ENCODE measurements at regions not wholly inside any gene's neighbourhood (a gene's known extent, or its start where the extent isn't known, plus 50 kb on each side); places are given as distances from the start of the nearest gene placed in this dataset.
"Not testable (repeated sequence)": the region's sequence is repeated elsewhere in the genome, so short reads cannot be mapped to it uniquely, and the experiment has no call there.

DNA sequence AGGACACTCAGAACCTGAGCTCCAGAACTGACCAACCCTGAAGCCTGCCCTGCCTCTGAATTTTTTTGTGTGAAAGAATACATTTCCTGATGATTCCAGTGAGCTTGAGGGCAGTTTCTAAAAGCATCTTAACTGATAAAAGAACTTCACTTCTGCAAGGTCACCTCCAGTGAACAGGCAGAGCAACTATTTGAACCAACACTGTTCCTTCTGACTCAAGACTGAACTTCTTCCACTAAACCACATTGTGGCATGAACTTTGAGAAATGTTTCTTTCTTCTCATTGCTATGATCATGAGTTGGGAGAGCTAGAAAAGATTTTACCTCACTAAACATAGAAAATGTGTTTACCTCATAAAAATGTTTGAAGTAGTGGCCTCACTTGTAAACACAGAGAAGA is 83.8 kb upstream of the SERTAD2 start:
- intact Hi-C loops (cut with DNase I, micrococcal nuclease), result loop anchor here in 1 of 2 donors (10.0 kb wide), 1 partner anchor 83 kb away; the partner anchor contains the start of gene SERTAD2

DNA sequence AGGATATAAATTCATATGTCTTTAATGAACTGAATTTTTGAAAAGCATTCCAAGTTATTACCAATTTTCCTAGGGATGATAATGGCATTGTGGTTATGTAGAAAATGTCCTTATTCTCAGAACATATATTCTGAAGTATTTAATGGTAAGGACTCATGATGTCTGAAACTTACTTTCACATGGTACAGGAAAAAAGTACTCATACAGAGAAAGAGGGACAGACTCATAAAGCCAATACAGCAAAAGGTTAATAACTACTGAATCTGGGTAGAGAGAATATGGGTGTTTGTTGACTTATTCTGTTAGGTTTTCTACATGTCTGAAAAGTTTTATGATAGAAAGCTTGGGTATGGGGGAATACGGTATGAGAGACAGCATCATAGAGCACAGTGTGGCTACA is 84.3 kb upstream of the SERTAD2 start:
- DNase-seq (no peak), ATAC-seq (no peak)
- intact Hi-C loops (cut with DNase I, micrococcal nuclease), result loop anchor here in 1 of 2 donors (10.0 kb wide), 1 partner anchor 83 kb away; the partner anchor contains the start of gene SERTAD2

More for the DNA sequence above, 83.8 kb upstream of the SERTAD2 start:
- no peak for DNase-seq
- ATAC-seq, result no peak

DNA sequence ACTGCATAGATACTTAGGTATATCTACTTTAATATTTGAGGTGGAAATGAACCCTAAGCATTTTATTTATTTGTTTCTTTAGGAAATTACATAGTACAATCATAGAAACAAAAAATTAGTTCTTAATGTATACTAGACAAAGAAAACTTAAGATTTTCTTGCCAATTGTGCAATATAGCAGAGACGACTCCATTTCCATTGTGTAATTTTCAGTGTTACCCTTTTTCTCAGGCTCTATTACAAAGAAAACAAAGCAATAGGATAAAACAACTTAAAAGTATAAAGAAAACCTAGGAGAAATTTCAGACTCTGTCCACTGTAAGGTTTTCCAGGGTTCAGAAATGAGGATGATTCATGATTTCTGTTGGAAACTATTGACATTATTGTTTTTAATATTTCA is 89.0 kb upstream of the SERTAD2 start:
- DNase-seq (no peak), ATAC-seq (no peak)
- intact Hi-C loops (cut with DNase I, micrococcal nuclease), result no loop called here

DNA sequence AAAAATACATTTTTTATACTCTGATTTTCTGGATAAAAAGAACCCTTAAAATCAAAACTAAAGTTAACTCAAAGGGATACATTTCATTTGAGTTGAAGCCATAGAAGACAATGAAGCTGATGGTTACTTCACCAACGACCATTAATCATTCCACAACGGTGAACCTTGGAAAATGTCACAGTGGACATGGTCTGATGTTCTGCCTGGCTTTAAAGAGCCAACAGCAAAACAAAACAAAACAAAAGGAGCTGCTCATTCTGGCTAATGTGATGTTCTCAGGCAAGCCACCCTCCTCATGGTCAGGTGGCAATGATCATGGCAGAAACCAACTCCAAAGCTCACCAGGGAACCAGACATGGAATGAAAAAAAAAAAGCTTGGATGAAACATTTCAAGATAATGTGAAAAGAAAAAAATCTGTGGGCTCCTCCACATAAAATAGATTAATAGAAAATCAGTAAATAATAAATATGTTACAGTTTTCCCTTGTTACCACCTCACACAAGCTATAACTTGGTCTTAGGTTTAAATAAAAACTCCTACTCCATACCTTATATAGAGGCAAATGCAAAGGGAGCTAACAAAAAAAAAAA is 90.1 kb upstream of the SERTAD2 start:
- ATAC-seq, result no peak
- intact Hi-C loops (cut with DNase I, micrococcal nuclease), result no loop called here
- DNase-seq, result no peak

DNA sequence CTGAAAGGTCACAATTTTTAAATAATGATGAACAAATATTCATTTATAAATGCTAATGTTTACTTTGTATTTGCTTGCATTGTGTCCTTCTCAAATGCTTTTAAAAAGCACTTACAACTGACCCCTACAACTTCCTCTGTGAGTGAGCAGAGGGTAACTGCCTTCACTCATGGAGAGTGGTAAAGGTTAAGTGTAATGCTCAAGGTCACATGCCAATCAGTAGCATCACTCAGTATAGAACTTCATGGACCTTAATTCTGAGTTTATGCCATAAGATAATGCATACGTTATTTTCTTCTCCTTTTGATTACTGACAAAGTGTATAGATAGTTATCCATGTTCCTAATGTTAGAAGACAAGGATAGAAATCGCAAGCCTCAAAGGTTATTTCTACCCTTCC is 91.8 kb upstream of the SERTAD2 start:
- intact Hi-C loops (cut with DNase I, micrococcal nuclease), result no loop called here
- DNase-seq (no peak), ATAC-seq (no peak)

DNA sequence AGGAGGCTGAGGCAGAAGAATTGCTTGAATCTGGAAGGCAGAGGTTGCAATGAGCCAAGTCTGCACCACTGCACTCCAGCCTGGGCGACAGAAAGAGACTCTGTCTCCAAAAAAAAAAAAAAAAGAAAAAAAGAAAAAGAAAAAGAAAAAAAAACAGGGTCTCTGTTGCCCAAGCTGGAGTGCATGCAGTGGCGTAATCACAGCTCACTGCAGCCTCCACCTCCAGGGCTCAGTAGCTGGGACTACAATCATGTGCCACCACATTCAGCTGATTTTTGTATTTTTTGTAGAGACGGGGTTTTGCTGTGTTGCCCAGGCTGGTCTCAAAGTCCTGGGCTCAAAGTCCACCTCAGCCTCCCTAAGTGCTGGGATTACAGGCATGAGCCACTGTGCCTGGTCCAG is 94.0 kb upstream of the SERTAD2 start:
- ATAC-seq; DNase-seq; intact Hi-C loops (cut with DNase I, micrococcal nuclease): not testable (repeated sequence)

DNA sequence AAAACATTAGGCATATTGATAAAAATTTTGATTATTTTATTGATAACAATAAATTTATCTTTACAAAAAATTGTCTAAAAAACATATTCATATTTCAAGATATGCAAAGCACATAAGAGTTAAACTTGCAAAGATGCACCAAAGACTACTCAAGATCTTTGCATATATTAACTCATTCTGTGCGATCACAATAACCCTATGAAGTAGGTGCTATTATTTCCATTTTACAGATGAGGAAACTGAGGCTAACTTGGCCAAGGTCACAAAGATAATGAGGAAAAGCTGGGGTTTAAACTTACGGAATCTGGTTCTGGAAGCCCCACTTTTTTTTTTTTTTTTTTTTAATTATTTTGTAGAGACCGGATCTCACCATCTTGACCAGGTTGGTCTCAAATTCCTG is 94.4 kb upstream of the SERTAD2 start:
- ATAC-seq, result no peak
- DNase-seq, result no peak
- intact Hi-C loops (cut with DNase I, micrococcal nuclease), result no loop called here

DNA sequence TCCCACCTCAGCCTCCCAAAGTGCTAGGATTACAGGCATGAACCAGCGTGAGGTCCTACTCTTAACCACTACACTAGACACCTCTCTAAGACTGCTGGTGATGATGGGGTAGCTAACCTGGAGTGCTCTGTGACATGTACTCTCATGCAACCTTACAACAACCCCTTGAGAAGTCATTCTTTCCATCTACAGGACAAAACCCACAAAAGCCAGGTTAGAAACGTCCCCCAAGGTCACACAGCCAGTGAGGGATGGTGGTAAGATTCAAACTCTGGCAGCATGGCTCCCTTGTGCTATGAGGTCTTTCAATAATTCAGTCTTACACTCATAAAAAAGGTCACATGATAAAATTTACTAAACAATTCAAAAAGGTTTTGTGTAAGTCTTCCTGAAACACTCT is 94.8 kb upstream of the SERTAD2 start:
- intact Hi-C loops (cut with DNase I, micrococcal nuclease), result no loop called here
- no peak for ATAC-seq
- no peak for DNase-seq

DNA sequence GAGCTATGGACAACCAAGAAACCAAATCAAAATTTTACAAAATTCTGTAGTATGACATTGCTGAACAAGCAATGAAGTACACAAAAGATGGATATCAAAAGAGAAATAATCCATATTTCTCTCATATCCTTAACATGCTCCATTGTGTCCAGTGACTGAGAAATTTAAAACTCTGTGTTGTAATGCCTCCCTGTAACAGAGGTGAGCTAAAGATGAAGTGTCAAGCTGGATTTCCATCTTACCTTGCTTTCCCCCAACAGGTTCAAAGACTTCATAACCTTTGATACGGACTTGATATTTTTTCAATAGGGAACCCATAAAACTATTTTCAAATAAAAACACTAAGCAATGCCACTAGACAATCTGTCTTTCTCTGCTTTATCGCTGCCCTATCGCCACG is 95.7 kb upstream of the SERTAD2 start:
- DNase-seq (no peak), ATAC-seq (no peak)
- intact Hi-C loops (cut with DNase I, micrococcal nuclease), result no loop called here

DNA sequence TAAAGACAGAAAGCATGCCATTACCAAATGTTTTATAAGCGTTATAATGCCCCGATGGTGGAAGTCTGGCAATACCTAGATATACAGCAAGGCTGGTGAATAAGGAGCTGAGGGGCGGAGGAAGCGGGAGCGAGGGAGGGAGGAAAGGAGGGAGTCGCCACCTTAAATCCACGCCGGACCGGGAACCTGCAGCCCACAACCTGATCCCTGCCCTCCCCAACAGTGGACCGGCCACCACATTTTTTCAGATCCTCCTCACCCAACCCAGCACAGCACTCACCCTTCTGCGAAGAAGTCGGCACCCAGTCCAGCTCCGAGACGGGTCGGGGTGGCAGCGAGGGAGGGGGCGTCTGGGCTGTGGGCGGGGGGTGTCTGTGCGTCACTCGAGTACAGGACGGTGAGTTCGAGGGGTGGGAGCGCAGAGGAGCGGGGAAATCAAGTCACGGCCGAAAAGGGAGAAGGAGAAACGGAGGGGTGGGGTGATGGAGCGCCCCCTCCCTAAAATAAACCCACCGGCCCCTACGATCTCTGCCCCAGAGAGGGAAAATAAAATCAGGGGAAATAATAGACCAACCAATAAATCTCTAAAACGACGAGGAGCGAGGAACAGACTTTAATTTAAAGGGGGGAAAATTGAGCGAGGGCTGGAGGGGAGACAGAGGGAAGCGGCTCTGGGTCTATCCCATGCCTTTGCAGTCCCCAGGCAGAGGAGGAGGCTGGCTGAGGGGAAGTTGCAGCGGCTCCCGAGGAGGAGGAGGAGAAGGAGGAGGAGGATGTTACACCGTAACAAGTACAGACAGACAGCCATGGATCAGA is 96.5 kb upstream of the SERTAD2 start:
- DNase-seq, result peak; percentile 68 to 69

DNA sequence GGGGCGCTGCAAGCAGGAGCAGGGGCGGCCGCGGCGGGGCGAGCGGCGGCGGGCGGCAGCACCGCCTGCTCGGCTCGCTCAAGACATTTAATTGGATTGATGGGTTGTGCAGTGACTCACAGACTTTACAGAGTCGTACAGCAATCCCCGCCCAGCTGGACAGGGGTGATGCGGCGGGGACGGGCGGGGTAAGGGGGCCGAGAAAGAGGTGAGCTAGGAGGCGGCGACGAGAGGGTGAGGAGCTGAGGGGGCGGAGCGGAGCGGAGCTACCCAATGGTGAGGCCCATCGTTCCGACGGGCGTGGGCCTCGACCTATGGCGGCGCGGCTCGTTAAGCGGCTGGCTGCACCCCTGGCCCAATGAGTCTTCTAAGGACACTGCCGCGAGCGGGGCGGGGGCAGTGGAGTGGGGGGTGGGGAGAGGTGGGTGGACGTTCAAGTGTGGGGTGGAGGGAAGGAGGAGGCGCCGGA is 97.1 kb upstream of the SERTAD2 start:
- ATAC-seq (peak; percentile 81), DNase-seq (peak; percentile 99 to 100)
- intact Hi-C loops (cut with DNase I, micrococcal nuclease), result loop anchor here in 1 of 2 donors (5.0 kb wide), 1 partner anchor 104 kb away; no protein-coding TSS in a partner anchor

More for the DNA sequence above, 96.5 kb upstream of the SERTAD2 start:
- ATAC-seq, result no peak
- intact Hi-C loops (cut with DNase I, micrococcal nuclease), result loop anchor here in 1 of 2 donors (5.0 kb wide), 1 partner anchor 103 kb away; no protein-coding TSS in a partner anchor

DNA sequence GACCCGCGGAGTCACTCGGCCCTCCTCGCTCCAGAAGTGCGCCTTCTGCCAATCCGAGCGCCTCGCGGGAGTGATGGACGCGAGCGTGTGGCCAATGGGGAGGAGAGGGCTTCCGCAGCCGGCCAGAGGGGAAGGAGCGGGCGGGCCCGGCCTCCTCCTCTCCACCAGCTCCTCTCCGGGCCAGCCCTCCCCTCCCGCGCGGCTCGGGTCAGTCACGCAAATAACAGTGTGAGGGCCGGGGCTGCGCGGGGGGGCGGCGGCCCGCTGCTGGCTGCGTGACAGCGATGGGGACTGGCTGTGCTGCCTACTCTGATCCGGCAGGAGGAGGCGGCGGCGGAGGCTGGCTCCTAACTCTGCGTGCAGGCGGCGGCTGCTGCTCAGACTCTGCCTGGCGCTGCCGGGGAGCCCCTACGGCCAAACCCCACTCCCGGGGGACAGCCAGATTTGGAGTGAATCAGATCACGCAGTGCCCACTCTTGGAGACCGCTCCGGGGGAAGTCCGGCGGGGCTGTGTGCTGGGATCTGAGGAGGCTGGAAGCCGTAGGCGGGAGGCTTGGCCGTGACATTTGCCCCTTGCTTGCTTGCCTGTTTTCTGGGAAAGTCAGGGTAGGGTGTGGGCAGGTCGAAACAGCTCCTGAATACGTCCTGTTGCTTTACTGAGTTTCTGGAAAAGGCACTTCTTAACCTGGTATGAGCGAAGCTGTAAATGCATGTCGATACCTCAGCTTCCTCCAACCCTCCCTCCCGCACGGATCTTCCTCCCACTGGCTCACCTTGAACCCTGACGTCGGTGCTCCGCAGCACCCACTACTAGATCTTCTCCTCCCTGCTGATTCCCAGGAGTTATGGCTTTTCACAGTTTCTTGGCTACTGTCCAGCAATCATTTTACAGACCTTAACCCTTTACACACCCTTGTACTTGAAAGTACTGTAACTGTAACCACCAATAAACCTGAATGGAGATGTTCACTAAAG is 97.9 kb upstream of the SERTAD2 start:
- intact Hi-C loops (cut with DNase I, micrococcal nuclease), result loop anchor here in 1 of 2 donors (5.0 kb wide), 1 partner anchor 104 kb away; no protein-coding TSS in a partner anchor
- DNase-seq (peak; percentile 96 to 99), ATAC-seq (peak; percentile 83)

DNA sequence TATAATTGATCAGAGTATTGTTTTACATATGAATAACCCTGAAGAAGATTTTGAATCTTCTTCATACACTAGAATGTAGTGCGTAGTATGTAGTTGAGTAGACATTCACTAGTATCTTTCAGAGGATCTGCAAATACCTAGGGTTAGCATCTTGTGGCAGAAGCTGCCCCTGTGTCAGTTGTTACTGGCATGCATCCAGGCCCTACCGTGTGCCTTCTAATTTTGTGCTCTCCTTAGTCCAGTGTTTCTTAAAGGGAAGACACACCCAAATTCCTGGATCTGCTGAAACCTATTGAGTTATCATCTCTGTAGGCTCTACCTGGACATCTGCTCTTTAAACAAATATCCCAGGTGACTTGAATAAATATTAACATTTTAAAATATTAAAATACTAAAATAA is 99.7 kb upstream of the SERTAD2 start:
- ATAC-seq (no peak), DNase-seq (no peak)
- intact Hi-C loops (cut with DNase I, micrococcal nuclease), result loop anchor here in 1 of 2 donors (5.0 kb wide), 1 partner anchor 106 kb away; no protein-coding TSS in a partner anchor

DNA sequence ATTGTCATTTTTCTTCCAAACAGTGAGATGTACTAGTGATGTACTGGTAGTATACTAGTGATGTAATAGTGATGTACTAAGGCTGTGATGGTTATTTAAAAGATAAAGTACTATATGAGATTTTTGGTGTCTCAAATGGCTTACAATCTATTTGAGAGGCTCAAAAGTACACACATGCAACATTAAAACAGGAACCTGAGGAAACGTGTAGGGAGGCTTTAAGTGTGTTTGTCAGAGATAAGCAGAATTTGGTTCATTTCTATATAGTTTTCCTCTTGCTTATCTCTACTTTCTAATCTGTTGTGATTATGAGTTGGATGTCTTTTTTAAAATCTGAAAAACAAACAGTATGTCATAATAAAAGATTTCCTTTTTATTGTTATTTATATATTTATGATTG is 100.9 kb upstream of the SERTAD2 start:
- DNase-seq (no peak), ATAC-seq (no peak)
- intact Hi-C loops (cut with DNase I, micrococcal nuclease), result loop anchor here in 1 of 2 donors (5.0 kb wide), 1 partner anchor 107 kb away; no protein-coding TSS in a partner anchor

DNA sequence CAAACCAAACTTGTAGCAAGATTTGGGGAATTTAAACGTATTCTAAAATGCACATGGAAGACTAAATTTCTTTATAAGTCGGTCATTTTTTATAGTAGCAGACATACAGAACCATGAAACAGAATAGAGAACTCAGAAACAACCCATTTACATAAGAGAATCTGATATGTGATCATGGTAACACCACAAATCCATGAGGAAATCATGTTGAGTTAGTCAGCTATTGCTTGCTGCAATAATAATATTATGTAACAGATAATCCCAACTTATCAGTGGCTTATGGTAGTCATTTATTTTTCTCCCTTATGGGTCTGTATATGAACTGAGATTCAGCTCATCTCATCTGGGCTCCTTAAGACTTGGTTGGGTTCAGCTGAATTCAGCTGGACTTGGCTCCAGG is 103.4 kb upstream of the SERTAD2 start:
- intact Hi-C loops (cut with DNase I, micrococcal nuclease), result no loop called here
- ATAC-seq, result no peak
- no peak for DNase-seq

DNA sequence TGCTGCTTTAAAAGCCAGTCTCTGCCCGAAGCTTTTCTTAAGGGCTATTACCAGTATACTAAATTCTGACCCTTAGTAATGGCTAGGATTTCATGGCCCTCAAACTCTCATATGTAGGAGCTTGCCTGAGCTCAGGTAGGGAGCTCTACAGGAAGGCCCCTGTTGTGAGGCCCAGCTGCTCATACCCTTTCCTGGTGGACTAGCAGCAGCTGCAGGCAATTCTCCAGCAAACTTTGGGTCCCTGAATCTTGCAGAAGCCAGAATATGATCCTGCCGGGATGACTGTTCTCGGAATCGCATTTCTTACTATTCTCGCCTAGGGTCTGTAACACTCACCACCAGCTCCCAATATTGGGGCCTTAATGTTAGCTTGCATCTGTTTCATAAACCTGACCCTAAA is 106.4 kb upstream of the SERTAD2 start:
- no peak for ATAC-seq
- intact Hi-C loops (cut with DNase I, micrococcal nuclease), result no loop called here
- DNase-seq, result no peak

DNA sequence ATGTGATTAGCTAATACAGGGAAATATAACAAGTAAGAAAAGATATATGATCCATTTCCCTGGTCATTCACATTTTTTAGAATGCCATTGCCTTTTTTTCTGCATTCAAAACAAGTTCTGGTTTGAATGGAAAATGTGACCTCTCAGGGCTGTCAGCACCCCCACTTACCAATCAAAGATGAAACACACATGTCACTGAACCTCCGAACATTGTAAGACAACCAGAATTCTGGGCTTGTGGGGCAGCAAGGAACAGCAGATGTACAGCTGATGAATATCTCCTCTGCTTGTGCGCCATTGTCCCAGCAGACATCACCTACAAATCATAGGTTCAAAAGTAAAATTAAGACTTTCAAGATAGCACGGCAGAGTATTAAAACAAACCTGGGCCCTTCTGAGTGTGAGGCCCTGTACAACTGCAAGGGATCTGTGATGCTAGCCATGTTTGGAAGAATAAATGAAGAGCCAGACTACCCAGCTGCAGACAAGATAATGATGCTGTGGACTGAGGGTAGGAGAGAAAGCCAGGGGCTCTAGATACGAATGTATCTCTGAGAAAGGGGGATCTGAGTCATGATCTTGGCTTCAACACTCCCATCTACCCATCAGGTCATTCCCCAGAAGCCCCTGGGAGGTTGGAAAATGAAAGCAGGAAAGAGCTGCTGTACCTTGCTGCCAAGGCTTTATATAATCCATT is 108.7 kb upstream of the SERTAD2 start:
- ATAC-seq (no peak), DNase-seq (no peak)
- intact Hi-C loops (cut with DNase I, micrococcal nuclease), result no loop called here

DNA sequence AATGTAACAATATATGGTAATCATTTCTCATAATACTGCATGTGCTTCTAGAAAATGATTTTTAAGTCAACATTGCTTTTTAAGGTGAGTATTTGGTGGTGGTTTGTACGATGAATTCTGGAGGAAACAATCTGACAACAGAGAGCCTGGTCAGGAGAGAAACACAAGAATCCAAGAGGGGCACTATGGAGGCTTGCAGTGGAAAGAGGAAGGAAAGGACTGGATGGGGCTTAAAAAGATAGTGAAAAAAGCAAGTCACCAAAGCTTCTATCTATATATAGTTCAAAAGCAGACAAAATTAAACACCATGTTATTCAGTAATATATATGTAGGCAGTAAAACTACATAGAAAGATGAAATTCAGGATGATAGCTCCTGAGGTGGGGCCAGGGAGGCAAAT is 109.4 kb upstream of the SERTAD2 start:
- intact Hi-C loops (cut with DNase I, micrococcal nuclease), result no loop called here
- ATAC-seq (no peak), DNase-seq (no peak)
